Epithelial cell of proximal tubule (primary cell): ENCODE measurements at regions not wholly inside any gene's neighbourhood (a gene's known extent, or its start where the extent isn't known, plus 50 kb on each side); places are given as distances from the start of the nearest gene placed in this dataset.

Experiments
- DNase-seq: peaks from one replicate; pipeline ENCODE4 v3.0.0-alpha.2; 2011; ENCODE audit warnings: low read depth
- H3K4me3 ChIP-seq: 2 replicates; pipeline ENCODE4 v1.5.1; 2011; ENCODE audit warnings: low read depth, mild to moderate bottlenecking, low read length
- CTCF ChIP-seq: conservative IDR thresholded peaks from 2 replicates; pipeline ENCODE4 v1.5.1; 2012; ENCODE audit warnings: low read depth, mild to moderate bottlenecking, low read length

DNA sequence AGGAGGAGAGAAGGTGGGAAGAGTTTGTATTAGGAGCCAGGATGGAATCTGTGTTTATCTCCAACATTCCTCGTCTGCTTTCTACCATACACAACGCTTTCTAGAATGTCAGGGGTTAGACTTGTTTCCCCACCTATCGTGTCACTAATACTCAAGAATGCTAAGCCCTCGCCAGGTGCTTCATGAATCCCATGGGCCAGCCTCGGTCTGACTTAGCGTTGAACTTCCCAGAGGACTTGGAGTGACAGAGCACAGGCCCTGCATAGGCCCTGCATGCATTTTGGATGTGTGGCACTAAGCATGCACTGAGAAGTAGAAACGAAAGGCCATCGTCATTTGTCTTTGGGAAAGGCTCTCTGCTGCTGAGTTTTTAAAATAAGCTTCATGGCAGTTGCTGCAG is 328.7 kb downstream of the NSG2 start:
- DNase-seq, result no peak
- no peak overlapping the region for H3K4me3 ChIP-seq
- no peak for TF ChIP-seq CTCF

- H3K4me3 ChIP-seq, result no peak overlapping the region
- no peak for TF ChIP-seq CTCF
- no peak for DNase-seq
Observed at GRCh38 chr5:174376056-174376455, 330.6 kb downstream of the NSG2 start.

- no peak overlapping the region for H3K4me3 ChIP-seq
- DNase-seq, result no peak
- no peak for TF ChIP-seq CTCF
Observed at GRCh38 chr5:174376726-174377373, 331.3 kb downstream of the NSG2 start.

- no peak for DNase-seq
- no peak overlapping the region for H3K4me3 ChIP-seq
- no peak for TF ChIP-seq CTCF
Observed at GRCh38 chr5:174378121-174378874, 332.8 kb downstream of the NSG2 start.

DNA sequence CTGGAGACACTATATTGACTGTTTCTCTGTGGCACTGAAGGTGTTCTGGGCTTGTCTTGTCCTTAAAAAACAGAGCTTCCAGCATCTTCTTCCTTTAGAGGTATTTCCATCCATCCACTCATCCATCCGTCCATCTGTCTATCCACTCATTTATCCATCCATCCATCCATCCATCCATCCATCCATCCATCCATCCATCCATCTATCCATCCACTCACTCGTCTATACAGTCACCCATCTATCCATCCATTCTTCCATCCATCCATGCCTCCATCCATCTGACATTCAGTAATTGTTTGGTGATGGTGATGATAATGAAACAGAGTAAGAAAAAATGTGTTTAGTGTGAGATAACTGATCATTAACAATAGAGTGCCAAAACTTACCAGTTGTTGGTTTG is 334.8 kb downstream of the NSG2 start:
- H3K4me3 ChIP-seq, result no peak overlapping the region
- TF ChIP-seq CTCF, result no peak
- DNase-seq, result no peak

DNA sequence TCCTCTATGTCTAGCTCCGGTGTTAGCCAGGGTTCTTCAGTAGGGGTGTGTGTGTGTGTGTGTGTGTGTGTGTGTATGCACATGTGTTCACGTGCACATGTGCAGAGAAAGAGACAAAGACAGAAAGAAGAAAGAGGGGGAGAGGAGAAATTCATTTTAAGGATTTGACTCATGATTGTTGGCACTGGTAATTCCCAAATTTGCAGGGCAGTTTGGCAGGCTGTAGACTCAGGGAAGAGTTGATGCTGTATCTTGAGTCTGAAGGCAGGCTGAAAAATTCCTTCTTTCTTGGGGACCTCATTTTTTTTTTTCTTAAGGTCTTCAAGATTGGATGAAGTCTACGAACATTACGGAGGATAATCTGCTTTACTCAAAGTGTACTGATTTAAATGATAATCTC is 335.7 kb downstream of the NSG2 start:
- DNase-seq, result no peak
- no peak overlapping the region for H3K4me3 ChIP-seq
- no peak for TF ChIP-seq CTCF
